Activated T-helper 2 cell treated with anti-CD3 and anti-CD28 coated beads, Interferon-gamma antibody, Interleukin-2, Interleukin-4, amounts not matched to agents 10 μg/mL and 5 μg/mL and 100 μg/mL, durations not matched to agents 14 hours and 24 hours and 36 hours (primary cell): ENCODE measurements at regions not wholly inside any gene's neighbourhood (a gene's known extent, or its start where the extent isn't known, plus 50 kb on each side); places are given as distances from the start of the nearest gene placed in this dataset.
A peak's percentile ranks its signal among the peaks of the same experiment; 100 is the strongest.
"Not testable (repeated sequence)": the region's sequence is repeated elsewhere in the genome, so short reads cannot be mapped to it uniquely, and the experiment has no call there.

Experiments
- DNase-seq: peaks from one replicate; pipeline ENCODE4 v3.0.0; 2021; ENCODE audit warnings: low spot score
- H3K27ac Mint-ChIP-seq: one replicate; pipeline ENCODE4 v1.8.0; 2021; ENCODE audit warnings: mixed read lengths
- H3K27me3 Mint-ChIP-seq: one replicate; pipeline ENCODE4 v1.8.0; 2021; ENCODE audit warnings: low read depth, mixed read lengths
- H3K36me3 Mint-ChIP-seq: one replicate; pipeline ENCODE4 v1.8.0; 2021; ENCODE audit warnings: low read depth, mixed read lengths
- H3K4me1 Mint-ChIP-seq: one replicate; pipeline ENCODE4 v1.8.0; 2021; ENCODE audit warnings: low read depth, mixed read lengths
- H3K4me3 Mint-ChIP-seq: one replicate; pipeline ENCODE4 v1.8.0; 2021; ENCODE audit warnings: low read depth, mild to moderate bottlenecking, moderate library complexity, mixed read lengths
- H3K9me3 Mint-ChIP-seq: one replicate; pipeline ENCODE4 v1.8.0; 2021; ENCODE audit warnings: mixed read lengths
- intact Hi-C: fragments of 100-400 bp; cut with micrococcal nuclease; formaldehyde crosslinking; loops from one replicate; pipeline ENCODE4 v1.15.1; 2023

DNA sequence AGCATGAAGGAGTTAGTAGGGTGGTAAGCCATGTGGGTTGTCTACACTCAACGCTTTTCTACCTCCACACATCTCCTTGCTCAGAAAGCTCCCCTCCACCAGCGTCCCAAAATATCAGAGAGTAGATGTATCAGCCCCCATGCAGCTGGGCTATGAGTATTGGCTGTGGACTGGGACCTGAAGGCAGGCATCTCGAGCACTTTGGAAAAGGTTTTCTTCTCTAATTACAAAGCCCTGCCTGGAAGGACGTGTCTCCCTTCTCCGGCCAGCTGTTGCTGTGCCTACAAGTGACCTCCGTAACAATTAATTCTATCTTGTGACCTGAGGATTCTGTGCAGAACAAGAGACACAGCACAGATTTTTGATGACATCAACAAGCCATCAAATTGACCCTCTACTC lies 142.0 kb upstream of the RUNX1 start:
- H3K9me3 Mint-ChIP-seq, result peaks cover 20% of the 10 kb centered on the region
- H3K4me1 Mint-ChIP-seq, result peaks cover 20% of the 10 kb centered on the region
- H3K36me3 Mint-ChIP-seq, result peaks cover 8% of the 10 kb centered on the region
- no peak overlapping the region for H3K27ac Mint-ChIP-seq
- DNase-seq, result no peak
- H3K27me3 Mint-ChIP-seq, result no peaks in the 10 kb centered on the region
- intact Hi-C loops, result no loop called here
- H3K4me3 Mint-ChIP-seq, result no peak overlapping the region

DNA sequence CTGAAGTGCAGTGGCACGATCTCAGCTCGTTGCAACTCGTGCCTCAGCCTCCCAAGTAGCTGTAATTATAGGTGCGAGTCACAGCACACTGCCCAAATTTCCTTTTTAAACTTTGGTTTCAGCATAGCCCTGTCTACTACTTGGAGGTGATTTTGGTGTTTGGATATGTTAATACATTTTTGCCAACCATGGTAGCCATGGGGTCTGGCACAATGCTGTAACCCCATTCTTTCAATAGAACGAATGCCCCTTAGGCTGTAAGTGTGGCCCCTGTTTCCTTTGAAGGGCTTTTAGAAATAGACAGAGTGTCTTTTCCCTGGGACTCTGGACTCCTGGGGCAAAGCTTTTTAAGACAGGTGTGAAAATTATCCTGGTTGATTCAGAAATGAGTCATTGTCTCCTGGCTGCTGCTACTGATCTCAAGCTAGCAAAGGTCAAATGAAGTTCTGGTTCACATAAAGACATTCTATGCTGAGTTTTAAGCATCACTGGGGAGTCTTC lies 141.1 kb upstream of the RUNX1 start:
- intact Hi-C loops, result no loop called here
- H3K9me3 Mint-ChIP-seq, result peaks cover 18% of the 10 kb centered on the region
- no peak for DNase-seq
- H3K27me3 Mint-ChIP-seq, result no peaks in the 10 kb centered on the region
- peaks cover 8% of the 10 kb centered on the region for H3K36me3 Mint-ChIP-seq
- no peak overlapping the region for H3K27ac Mint-ChIP-seq
- peaks cover 20% of the 10 kb centered on the region for H3K4me1 Mint-ChIP-seq
- H3K4me3 Mint-ChIP-seq, result no peak overlapping the region

DNA sequence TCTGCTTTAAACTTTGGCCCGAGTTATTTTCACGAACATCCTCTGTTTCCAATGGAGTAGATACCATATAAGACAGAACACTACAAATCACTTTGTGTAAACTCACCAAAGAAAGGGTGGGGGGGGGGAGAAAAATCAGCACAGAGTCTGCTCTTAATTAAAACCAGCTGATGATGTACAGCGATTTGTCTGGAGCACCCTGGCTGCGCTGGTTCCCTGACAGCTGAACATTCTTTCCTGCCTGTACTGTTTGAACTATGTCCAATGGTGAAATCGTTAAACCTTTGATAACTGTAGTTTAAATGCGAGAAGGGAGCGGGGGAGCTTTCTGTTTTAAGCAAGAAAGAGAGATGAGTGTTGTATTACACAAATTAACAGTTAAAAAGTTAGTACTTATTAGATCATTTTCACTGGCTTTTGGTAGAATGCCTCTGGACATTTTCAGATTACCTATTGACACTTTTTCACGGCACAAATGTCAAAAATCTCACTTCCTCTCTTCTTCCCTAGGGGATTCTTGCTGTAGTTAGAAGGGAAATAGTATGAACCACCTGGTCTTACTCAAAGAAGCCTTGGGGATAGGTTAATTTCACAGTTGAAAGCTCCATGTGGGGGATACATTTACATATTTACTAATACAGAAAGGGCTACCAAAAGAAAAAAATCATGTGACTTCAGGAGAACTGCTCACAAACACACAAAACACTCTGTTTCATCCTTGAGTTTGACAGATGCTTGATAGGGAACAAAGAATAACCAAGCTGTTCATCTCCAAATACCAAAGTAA lies 140.2 kb upstream of the RUNX1 start:
- peaks cover 16% of the 10 kb centered on the region for H3K9me3 Mint-ChIP-seq
- peaks cover 15% of the 10 kb centered on the region for H3K4me1 Mint-ChIP-seq
- no peak overlapping the region for H3K27ac Mint-ChIP-seq
- H3K27me3 Mint-ChIP-seq, result no peaks in the 10 kb centered on the region
- intact Hi-C loops, result no loop called here
- peaks cover 3% of the 10 kb centered on the region for H3K36me3 Mint-ChIP-seq
- DNase-seq, result no peak
- H3K4me3 Mint-ChIP-seq, result no peak overlapping the region

DNA sequence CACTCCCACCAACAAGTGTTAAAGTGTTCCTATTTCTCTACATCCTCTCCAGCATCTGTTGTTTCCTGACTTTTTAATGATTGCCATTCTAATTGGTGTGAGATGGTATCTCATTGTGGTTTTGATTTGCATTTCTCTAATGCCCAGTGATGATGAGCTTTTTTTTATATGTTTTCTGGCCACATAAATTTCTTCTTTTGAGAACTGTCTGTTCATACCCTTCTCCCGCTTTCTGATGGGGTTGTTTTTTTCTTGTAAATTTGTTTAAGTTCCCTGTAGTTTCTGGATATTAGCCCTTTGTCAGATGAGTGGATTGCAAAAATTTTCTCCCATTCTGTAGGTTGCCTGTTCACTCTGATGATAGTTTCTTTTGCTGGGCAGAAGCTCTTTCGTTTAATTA lies 134.3 kb upstream of the RUNX1 start:
- H3K4me3 Mint-ChIP-seq, H3K27me3 Mint-ChIP-seq, H3K36me3 Mint-ChIP-seq, DNase-seq, H3K27ac Mint-ChIP-seq, intact Hi-C loops: not testable (repeated sequence)
- Mint-ChIP-seq H3K4me1 (peaks cover 11% of the 10 kb centered on the region), H3K9me3 (peaks cover 13% of the 10 kb centered on the region)

- H3K36me3 Mint-ChIP-seq, result peaks cover 25% of the 10 kb centered on the region
These were observed 131.0 kb upstream of the RUNX1 start for GRCh38 chr21:35179990-35180540.

GRCh38 chr21:35178827-35179226 lies 129.7 kb upstream of the RUNX1 start:
- DNase-seq, result no peak
- Mint-ChIP-seq H3K27ac (peak overlapping the region; percentile 44), H3K27me3 (no peaks in the 10 kb centered on the region), H3K36me3 (peaks cover 27% of the 10 kb centered on the region), H3K4me3 (no peak overlapping the region), H3K4me1 (peaks cover 16% of the 10 kb centered on the region), H3K9me3 (peaks cover 42% of the 10 kb centered on the region)
- intact Hi-C loops, result loop anchor here (1.0 to 2.0 kb wide), 2 partner anchors 20 to 44 kb away; no protein-coding TSS in a partner anchor

More at GRCh38 chr21:35179990-35180540, 131.0 kb upstream of the RUNX1 start:
- Mint-ChIP-seq H3K27me3 (no peaks in the 10 kb centered on the region), H3K4me1 (peaks cover 16% of the 10 kb centered on the region), H3K9me3 (peaks cover 46% of the 10 kb centered on the region), H3K4me3 (no peak overlapping the region), H3K27ac (no peak overlapping the region)
- intact Hi-C loops, result loop anchor here (2.0 kb wide), 1 partner anchor 43 kb away; no protein-coding TSS in a partner anchor
- no peak for DNase-seq

DNA sequence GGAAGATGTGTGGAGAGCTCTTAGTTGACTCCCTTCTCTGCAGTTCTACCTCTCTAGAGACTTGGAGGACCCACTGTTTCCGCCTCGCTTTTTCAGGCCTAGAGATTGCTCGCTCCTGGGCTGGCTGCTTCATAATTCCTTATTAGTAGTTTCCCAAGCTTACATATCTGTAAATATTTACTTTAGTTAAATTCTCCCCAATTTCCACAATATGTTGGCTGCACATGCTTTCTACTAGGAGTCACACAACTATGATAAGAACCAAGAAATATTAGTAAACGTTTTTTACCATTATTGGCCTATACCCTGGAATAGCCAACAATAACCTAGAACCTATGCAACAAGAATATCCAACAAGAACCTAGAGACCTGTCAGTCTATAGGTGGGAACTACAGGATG lies 129.0 kb upstream of the RUNX1 start:
- no peak for DNase-seq
- Mint-ChIP-seq H3K4me3 (no peak overlapping the region), H3K4me1 (peaks cover 20% of the 10 kb centered on the region), H3K36me3 (peaks cover 27% of the 10 kb centered on the region), H3K27ac (no peak overlapping the region), H3K27me3 (no peaks in the 10 kb centered on the region), H3K9me3 (peaks cover 40% of the 10 kb centered on the region)
- intact Hi-C loops, result loop anchor here (1.0 to 2.0 kb wide), 2 partner anchors 21 to 45 kb away; no protein-coding TSS in a partner anchor

DNA sequence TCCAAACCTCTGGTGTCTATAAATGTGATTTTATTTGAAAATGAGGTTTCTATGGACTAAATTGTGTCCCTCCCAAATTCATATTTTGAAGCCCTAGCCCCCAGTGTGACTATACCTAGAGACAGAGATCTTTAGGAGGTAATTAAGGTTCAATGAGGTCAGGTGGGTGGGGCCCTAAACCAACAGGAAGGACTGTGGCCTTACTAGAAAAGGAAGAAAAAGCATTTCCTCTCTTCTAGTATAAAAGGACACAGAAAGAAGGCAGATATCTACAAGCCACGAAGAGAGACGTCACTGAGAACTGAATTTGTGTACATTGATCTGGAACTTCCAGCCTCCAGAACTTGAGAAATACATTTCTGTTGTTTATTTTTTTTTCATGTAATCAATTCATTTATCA lies 123.1 kb upstream of the RUNX1 start:
- peaks cover 22% of the 10 kb centered on the region for H3K36me3 Mint-ChIP-seq
- H3K27me3 Mint-ChIP-seq, result no peaks in the 10 kb centered on the region
- DNase-seq, result no peak
- intact Hi-C loops, result no loop called here
- H3K27ac Mint-ChIP-seq, result peak overlapping the region; percentile 30
- H3K9me3 Mint-ChIP-seq, result peaks cover 41% of the 10 kb centered on the region
- peaks cover 32% of the 10 kb centered on the region for H3K4me1 Mint-ChIP-seq
- no peak overlapping the region for H3K4me3 Mint-ChIP-seq

GRCh38 chr21:35171385-35171784 lies 122.3 kb upstream of the RUNX1 start:
- H3K27me3 Mint-ChIP-seq, result no peaks in the 10 kb centered on the region
- intact Hi-C loops, result no loop called here

GRCh38 chr21:35170818-35171217 lies 121.7 kb upstream of the RUNX1 start:
- no peak for DNase-seq
- Mint-ChIP-seq H3K27me3 (no peaks in the 10 kb centered on the region), H3K36me3 (peaks cover 11% of the 10 kb centered on the region), H3K4me3 (no peak overlapping the region), H3K9me3 (peaks cover 27% of the 10 kb centered on the region), H3K27ac (no peak overlapping the region), H3K4me1 (peaks cover 32% of the 10 kb centered on the region)
- intact Hi-C loops, result no loop called here

More at GRCh38 chr21:35171385-35171784, 122.3 kb upstream of the RUNX1 start:
- Mint-ChIP-seq H3K27ac (no peak overlapping the region), H3K9me3 (peaks cover 33% of the 10 kb centered on the region), H3K4me1 (peaks cover 32% of the 10 kb centered on the region), H3K36me3 (peaks cover 16% of the 10 kb centered on the region), H3K4me3 (no peak overlapping the region)
- DNase-seq, result no peak

DNA sequence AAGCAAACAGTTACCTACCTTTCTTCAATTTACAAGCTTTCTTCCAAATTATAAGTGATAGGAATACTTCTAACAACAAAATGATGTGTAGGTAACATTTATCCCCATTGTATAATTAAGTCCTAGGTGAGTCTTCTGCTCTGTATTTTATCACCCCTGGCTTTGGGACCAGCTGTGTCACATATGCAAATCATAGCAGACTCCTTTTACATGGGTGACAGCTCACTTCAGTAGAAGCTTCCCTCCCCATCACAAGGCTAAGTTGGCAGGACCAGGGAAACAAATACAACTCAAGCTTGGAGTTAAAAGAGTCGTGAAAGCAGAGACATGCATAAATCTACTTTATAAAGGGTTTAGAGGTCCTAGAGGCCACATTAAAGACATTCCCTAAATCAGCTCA lies 121.1 kb upstream of the RUNX1 start:
- H3K27me3 Mint-ChIP-seq, result no peaks in the 10 kb centered on the region
- H3K36me3 Mint-ChIP-seq, result peaks cover 8% of the 10 kb centered on the region
- peaks cover 26% of the 10 kb centered on the region for H3K9me3 Mint-ChIP-seq
- H3K27ac Mint-ChIP-seq, result no peak overlapping the region
- peaks cover 32% of the 10 kb centered on the region for H3K4me1 Mint-ChIP-seq
- no peak for DNase-seq
- intact Hi-C loops, result no loop called here
- no peak overlapping the region for H3K4me3 Mint-ChIP-seq

- intact Hi-C loops, result no loop called here
- Mint-ChIP-seq H3K36me3 (peaks cover 5% of the 10 kb centered on the region), H3K9me3 (peaks cover 24% of the 10 kb centered on the region), H3K27me3 (no peaks in the 10 kb centered on the region), H3K4me3 (no peak overlapping the region), H3K4me1 (peaks cover 32% of the 10 kb centered on the region), H3K27ac (no peak overlapping the region)
- DNase-seq, result no peak
These were observed 120.5 kb upstream of the RUNX1 start for GRCh38 chr21:35169574-35169973.

- peaks cover 32% of the 10 kb centered on the region for H3K4me1 Mint-ChIP-seq
- peaks cover 5% of the 10 kb centered on the region for H3K36me3 Mint-ChIP-seq
- H3K27me3 Mint-ChIP-seq, result no peaks in the 10 kb centered on the region
- H3K27ac Mint-ChIP-seq, result no peak overlapping the region
- DNase-seq, result no peak
- no peak overlapping the region for H3K4me3 Mint-ChIP-seq
- peaks cover 32% of the 10 kb centered on the region for H3K9me3 Mint-ChIP-seq
- intact Hi-C loops, result no loop called here
These were observed 119.6 kb upstream of the RUNX1 start for GRCh38 chr21:35168735-35169134.
